ENCODE measurements at regions not wholly inside any gene's neighbourhood (a gene's known extent, or its start where the extent isn't known, plus 50 kb on each side); places are given as distances from the start of the nearest gene placed in this dataset.

DNA sequence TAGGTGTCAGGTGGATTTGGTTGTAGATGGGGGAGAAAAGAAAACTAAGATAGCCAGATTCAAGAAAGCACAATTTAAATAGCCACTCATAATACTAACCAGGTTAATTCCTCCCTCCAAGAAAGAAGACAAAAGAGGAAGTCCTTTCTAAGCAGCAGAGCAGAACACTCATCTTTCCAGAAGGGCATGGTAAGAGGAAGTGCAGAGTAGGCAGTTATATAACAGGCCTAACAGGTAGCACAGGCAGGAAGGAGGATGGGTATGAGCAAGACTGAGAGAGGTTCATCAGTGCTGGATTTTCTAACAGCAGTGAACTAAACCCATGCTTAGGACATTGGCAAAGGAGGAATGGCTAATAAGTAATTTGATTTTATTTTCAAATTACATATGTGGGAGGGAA, 517.5 kb downstream of the PLPP3 start:
- POLR2A ChIA-PET = no interaction called here
- no peak for DNase-seq (ENCODE audit: extremely low spot score)
- TF ChIP-seq, protein P1, sequence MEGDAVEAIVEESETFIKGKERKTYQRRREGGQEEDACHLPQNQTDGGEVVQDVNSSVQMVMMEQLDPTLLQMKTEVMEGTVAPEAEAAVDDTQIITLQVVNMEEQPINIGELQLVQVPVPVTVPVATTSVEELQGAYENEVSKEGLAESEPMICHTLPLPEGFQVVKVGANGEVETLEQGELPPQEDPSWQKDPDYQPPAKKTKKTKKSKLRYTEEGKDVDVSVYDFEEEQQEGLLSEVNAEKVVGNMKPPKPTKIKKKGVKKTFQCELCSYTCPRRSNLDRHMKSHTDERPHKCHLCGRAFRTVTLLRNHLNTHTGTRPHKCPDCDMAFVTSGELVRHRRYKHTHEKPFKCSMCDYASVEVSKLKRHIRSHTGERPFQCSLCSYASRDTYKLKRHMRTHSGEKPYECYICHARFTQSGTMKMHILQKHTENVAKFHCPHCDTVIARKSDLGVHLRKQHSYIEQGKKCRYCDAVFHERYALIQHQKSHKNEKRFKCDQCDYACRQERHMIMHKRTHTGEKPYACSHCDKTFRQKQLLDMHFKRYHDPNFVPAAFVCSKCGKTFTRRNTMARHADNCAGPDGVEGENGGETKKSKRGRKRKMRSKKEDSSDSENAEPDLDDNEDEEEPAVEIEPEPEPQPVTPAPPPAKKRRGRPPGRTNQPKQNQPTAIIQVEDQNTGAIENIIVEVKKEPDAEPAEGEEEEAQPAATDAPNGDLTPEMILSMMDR (IDR thresholded peaks at IDR 0.05; ENCODE audit: control extremely low read depth, extremely low read depth, low read depth, missing control alignments) = no peak
- CTCF ChIA-PET = no interaction called here

DNA sequence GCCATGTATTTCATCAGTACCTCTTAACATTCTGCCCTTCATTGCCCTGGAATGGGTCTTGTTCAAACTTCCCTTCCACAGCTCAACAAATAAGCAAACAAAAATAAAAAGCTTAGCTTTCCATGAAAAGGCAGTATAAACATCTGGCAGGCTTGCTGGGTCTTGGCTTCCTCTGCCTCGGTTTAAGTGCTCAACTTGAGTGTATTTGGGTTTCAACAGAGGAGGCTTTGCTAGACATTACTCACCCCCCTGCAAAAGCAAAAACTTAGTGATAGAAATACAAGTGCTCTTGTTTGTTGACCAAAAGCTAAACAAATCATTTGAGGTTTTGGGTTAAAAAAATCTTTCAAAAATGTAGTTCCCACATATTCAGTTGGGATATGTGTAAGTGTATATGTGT, 518.5 kb downstream of the PLPP3 start:
- CTCF ChIA-PET = no interaction called here
- TF ChIP-seq, protein P1 (IDR thresholded peaks at IDR 0.05; ENCODE audit: control extremely low read depth, extremely low read depth, low read depth, missing control alignments) = no peak
- POLR2A ChIA-PET = no interaction called here
- DNase-seq (ENCODE audit: extremely low spot score) = no peak

DNA sequence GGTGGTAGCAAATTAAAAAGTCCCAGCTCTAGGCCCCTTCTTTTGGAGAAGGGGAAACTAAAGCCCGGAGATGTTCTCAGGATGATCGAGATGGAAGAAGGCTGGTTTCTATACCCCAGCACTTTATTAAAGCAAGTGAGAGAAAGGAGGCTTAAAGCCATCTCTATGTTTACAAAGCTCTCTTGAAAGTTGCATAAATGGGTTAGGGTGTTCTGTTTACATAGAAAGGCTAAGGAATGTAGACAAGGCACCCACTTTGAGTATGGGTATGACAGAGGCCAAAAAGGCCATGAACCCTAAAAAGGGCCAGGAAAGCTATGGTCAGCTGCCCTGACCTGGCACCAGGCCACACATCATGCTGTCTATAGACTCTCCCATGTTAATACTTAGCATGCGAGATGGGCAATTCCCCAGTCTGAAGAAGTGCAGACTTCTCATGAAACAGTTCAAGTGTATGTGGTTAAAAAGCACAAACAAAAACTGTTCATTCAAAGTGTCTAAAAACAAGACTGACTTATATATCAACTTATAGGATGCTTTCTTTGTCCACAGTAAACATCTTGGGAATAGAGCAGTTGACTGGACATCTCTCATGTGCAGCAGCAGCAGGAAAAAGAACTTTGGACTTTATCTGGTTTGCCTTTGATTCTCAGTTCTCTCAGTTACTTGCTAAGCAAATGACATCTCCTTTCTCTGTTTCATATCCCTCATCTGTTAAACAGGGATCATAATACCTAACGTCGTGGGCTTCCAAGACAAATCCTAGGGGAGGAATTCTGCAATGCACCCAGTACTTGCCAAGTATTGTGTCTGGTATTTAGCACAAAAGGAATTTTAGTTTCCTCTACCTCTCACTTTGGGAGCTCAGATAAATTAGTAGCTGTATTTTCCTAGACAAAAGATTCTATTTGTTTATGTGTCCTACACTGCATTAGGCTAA, 521.6 kb downstream of the PLPP3 start:
- DNase-seq (ENCODE audit: extremely low spot score) = no peak
- TF ChIP-seq, protein P1 (IDR thresholded peaks at IDR 0.05; ENCODE audit: control extremely low read depth, extremely low read depth, low read depth, missing control alignments) = no peak
- POLR2A ChIA-PET = no interaction called here
- CTCF ChIA-PET = no interaction called here

DNA sequence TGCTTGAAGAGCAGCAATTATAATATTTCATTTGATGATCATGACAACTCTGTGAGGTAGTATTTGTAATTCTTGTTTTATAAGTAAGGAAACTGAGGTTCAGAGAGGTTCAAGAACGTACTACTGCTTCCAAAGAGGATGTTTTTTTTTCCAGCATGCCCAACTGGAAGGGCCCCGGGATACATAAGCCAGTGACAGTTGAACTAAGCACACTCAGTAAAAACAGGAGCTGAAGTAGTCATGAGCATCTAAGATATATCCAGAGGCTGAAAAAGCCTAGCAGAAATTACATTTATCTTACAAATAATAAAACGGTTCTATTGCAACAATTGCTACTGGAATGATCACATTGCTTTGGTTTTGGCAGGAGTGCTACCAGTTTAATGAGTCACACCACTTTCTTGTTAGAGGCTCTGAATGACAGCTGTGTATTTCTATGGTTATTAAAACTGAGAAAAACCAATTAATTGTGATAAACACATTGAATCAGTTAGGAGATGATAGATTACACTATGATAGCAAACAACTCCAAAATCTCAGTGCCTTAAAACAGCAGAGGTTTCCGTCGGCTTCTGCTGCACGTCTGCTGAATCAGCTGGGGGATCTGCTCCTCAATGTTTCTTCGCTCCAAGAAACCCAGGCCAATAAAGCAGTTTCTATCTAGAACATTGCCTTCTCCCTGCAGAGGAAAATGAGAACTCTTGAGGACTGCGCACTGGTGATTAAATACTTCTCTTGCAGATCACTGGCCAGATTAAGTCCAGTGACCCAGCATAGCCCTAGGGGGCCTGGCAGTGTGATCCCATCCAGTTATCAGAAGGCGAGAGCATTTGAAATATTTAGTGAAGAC, 522.7 kb downstream of the PLPP3 start:
- no peak for DNase-seq (ENCODE audit: extremely low spot score)
- POLR2A ChIA-PET = no interaction called here
- CTCF ChIA-PET = no interaction called here
- TF ChIP-seq, protein P1 (IDR thresholded peaks at IDR 0.05; ENCODE audit: control extremely low read depth, extremely low read depth, low read depth, missing control alignments) = no peak

DNA sequence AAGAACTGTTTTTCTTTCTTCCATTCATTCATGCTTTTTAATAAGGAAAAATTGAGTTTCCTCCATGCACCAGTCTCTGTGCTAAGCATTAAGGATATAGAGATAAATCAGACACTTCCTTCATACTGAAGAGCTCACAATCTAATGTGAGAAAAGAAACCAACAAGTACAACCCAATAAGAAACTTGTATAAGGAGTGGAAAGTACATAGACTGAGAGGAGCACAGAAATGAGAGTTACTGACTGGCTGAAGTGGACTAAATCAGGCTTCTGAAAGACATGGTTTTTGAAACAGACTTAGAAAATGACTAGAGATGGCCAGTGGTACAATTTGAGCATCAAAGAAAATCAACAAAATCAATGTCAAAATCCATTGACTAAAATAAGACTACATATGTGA, 524.4 kb downstream of the PLPP3 start:
- no peak for DNase-seq (ENCODE audit: extremely low spot score)
- POLR2A ChIA-PET = no interaction called here
- TF ChIP-seq, protein P1 (IDR thresholded peaks at IDR 0.05; ENCODE audit: control extremely low read depth, extremely low read depth, low read depth, missing control alignments) = no peak
- CTCF ChIA-PET = no interaction called here

DNA sequence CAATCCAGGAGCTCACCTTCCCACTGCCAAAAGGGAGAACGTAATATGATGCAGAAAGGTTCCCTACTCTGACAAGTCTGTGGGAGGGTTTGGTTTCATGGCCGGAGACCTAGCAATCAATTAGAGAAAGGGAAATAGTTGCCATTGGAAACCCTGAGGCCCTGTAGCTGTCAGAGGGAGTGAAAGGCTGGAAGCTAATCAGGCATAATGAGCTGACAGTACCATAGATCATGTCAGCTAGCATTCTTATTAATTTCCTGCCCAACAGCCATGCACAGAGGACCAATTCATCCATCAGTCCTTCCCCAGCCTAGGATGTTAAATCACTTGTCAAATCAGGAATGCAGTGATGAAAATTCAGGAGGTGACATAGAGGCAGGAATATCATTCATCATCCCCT, 527.3 kb downstream of the PLPP3 start:
- CTCF ChIA-PET = no interaction called here
- TF ChIP-seq, protein P1 (IDR thresholded peaks at IDR 0.05; ENCODE audit: control extremely low read depth, extremely low read depth, low read depth, missing control alignments) = no peak
- POLR2A ChIA-PET = no interaction called here
- DNase-seq (ENCODE audit: extremely low spot score) = no peak

Measured in GM10248 (cell line).